ENCODE measurements at regions not wholly inside any gene's neighbourhood (a gene's known extent, or its start where the extent isn't known, plus 50 kb on each side); places are given as distances from the start of the nearest gene placed in this dataset.

DNA sequence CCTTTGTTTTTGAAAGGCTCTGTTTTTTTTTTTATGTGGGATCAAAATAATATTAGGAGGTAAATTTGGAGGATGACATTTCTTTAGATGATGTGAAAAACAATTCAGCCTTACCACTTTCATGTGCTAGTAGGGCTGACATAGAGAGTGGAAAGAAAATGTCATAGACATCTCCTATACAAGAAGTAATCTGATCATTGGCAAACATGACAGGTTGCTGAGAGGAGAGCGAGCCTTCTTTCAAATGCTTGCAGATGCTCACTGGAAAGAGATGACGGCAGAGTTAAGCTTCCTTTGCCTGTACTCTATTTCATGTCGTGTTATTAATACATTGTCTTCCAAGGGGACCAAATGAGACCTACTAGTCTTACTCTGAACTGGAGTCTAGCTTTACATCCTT is 160.1 kb upstream of the DAP start:
- no peak overlapping the region for H3K27ac ChIP-seq
- H3K4me1 ChIP-seq = no peaks in the 10 kb centered on the region
- no peaks in the 10 kb centered on the region for H3K36me3 ChIP-seq
- TF ChIP-seq, protein P1, sequence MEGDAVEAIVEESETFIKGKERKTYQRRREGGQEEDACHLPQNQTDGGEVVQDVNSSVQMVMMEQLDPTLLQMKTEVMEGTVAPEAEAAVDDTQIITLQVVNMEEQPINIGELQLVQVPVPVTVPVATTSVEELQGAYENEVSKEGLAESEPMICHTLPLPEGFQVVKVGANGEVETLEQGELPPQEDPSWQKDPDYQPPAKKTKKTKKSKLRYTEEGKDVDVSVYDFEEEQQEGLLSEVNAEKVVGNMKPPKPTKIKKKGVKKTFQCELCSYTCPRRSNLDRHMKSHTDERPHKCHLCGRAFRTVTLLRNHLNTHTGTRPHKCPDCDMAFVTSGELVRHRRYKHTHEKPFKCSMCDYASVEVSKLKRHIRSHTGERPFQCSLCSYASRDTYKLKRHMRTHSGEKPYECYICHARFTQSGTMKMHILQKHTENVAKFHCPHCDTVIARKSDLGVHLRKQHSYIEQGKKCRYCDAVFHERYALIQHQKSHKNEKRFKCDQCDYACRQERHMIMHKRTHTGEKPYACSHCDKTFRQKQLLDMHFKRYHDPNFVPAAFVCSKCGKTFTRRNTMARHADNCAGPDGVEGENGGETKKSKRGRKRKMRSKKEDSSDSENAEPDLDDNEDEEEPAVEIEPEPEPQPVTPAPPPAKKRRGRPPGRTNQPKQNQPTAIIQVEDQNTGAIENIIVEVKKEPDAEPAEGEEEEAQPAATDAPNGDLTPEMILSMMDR (IDR thresholded peaks at IDR 0.05) = no peak
- H3K27me3 ChIP-seq = no peaks in the 10 kb centered on the region
- no peak overlapping the region for H3K4me3 ChIP-seq
- intact Hi-C loops (cut with DNase I; ENCODE audit: low total_unique reads) = no loop called here
- H3K9me3 ChIP-seq = no peaks in the 10 kb centered on the region
- no peak for DNase-seq

DNA sequence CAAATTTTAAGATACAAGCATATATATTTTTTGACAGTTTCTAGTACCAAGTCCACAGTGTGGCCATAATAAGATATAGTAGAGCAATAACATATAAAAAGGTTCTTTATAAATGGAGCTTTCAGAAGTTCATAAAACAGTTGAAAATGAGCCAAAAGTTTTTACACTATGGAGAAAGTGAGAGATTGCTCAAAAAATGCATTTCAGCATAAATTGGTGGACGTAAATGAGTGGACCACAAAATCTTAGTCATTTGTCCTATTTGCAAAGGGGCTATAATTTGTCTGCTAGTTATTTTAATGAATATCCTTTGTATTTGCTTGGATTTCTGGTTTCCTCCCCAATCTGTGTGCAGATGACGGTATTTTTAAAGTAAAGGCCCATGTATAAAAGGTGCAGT is 159.4 kb upstream of the DAP start:
- Histone ChIP-seq H3K27ac (no peak overlapping the region), H3K9me3 (no peaks in the 10 kb centered on the region), H3K27me3 (no peaks in the 10 kb centered on the region), H3K4me1 (no peaks in the 10 kb centered on the region), H3K4me3 (no peak overlapping the region), H3K36me3 (no peaks in the 10 kb centered on the region)
- TF ChIP-seq, protein P1 (IDR thresholded peaks at IDR 0.05) = no peak
- intact Hi-C loops (cut with DNase I; ENCODE audit: low total_unique reads) = no loop called here
- DNase-seq = no peak

DNA sequence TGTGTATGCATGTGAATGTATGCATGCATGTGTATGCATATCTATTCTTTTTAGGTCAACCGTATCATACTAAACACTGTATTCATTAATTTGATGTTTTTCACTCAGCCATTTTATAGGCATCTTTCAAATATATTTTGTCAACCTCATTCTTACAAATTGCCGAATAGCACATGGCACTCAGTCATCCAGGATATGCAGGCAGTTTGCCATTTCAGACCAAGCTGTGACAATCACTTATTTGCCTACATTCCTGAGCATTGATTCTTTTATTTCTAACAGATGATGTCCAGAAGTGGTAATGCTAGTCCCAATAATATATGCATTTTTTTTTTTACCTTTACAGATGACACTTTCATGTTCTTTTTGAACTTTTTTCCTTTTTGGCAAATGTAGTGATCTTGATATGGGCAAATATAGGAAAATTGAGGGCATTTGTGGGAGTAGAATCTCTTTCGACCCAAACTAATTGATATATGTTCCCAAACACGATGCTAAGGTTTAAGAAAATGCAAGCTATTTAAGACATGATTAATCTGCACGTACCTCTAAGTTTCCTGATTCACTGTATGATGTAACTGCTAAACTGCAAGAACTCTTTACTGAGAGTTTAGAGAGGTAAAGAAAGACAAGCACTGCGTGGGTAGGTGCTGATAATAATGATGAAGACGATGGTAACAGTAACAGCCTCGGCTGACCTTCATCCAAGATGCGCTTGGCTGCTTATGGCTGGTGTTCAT is 153.9 kb upstream of the DAP start:
- H3K27ac ChIP-seq = no peak overlapping the region
- H3K27me3 ChIP-seq = no peaks in the 10 kb centered on the region
- DNase-seq = no peak

DNA sequence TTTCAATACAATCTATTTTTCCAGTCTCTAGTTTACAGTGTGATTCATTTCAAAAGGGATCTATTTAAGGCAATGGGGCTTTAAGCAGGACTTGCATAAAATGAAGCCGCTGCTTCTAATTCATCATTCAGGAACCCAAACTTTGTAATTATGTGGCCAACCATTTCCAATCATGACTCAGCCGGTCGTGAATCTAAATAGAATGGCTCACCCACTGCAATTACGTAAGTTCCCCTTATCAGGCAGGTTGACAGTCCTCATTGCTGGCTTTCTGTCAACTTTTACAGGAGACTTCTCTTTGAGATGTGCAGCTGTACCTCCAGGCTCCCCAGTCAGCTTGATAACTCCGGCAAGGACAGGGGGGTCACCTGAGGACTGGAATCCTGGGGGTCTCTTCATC is 152.8 kb upstream of the DAP start:
- H3K4me1 ChIP-seq = no peaks in the 10 kb centered on the region
- no peak overlapping the region for H3K27ac ChIP-seq
- H3K36me3 ChIP-seq = no peaks in the 10 kb centered on the region
- H3K4me3 ChIP-seq = no peak overlapping the region
- TF ChIP-seq, protein P1 (IDR thresholded peaks at IDR 0.05) = no peak
- H3K9me3 ChIP-seq = no peaks in the 10 kb centered on the region
- H3K27me3 ChIP-seq = no peaks in the 10 kb centered on the region
- no peak for DNase-seq
- intact Hi-C loops (cut with DNase I; ENCODE audit: low total_unique reads) = no loop called here

More for the DNA sequence above, 153.9 kb upstream of the DAP start:
- no peaks in the 10 kb centered on the region for H3K4me1 ChIP-seq
- intact Hi-C loops (cut with DNase I; ENCODE audit: low total_unique reads) = no loop called here
- H3K9me3 ChIP-seq = no peaks in the 10 kb centered on the region
- TF ChIP-seq, protein P1 (IDR thresholded peaks at IDR 0.05) = no peak
- H3K36me3 ChIP-seq = no peaks in the 10 kb centered on the region
- H3K4me3 ChIP-seq = no peak overlapping the region

DNA sequence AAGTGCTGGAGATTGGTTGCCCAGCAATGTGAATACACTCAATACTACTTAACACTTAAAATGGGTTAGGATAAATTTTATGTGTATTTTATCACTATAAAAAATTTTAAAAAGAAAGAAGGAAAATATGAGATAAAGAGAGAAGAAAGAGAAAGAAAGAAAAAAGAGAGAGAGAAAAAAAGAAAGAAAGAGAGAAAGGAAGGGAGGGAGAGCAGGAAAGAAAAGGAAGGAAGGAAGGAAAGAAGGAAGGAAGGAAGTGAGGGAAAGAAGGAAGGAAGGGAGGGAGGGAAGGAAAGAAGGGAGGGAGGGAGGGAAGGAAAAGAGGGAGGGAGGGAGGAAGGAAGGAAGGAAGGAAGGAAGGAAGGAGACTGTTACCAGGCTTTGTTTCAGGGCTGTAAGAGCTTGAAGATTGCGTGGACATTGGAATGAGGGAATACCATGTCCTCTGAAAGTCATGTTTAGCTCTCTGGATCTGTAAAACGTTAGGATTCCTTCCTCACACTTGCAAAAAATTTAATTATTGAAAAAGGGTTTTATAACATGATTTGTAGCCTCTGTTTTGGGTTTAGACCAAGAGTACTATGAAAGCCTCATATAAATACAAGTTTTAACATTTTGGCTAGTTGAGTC is 152.3 kb upstream of the DAP start:
- no peak overlapping the region for H3K4me3 ChIP-seq
- no peak for DNase-seq
- no peaks in the 10 kb centered on the region for H3K27me3 ChIP-seq
- TF ChIP-seq, protein P1 (IDR thresholded peaks at IDR 0.05) = no peak
- H3K27ac ChIP-seq = no peak overlapping the region
- intact Hi-C loops (cut with DNase I; ENCODE audit: low total_unique reads) = no loop called here
- H3K9me3 ChIP-seq = no peaks in the 10 kb centered on the region
- H3K4me1 ChIP-seq = no peaks in the 10 kb centered on the region
- H3K36me3 ChIP-seq = no peaks in the 10 kb centered on the region

Measured in tibial artery (tissue), 4 donors.